ENCODE measurements at regions not wholly inside any gene's neighbourhood (a gene's known extent, or its start where the extent isn't known, plus 50 kb on each side); places are given as distances from the start of the nearest gene placed in this dataset.

GRCh38 chr1:204814166-204814884, 56.3 kb upstream of the NFASC start:
- no peak for TF ChIP-seq CTCF (IDR thresholded peaks at IDR 0.05; ENCODE audit: insufficient read depth, low read length)
- DNase-seq (ENCODE audit: low read depth) = no peak

GRCh38 chr1:204817341-204817740, 53.3 kb upstream of the NFASC start:
- no peak overlapping the region for H3K4me3 ChIP-seq (ENCODE audit: low read depth, low read length)

More at GRCh38 chr1:204814166-204814884, 56.3 kb upstream of the NFASC start:
- H3K4me3 ChIP-seq (ENCODE audit: low read depth, low read length) = no peak overlapping the region

GRCh38 chr1:204818998-204819397, 51.7 kb upstream of the NFASC start:
- DNase-seq (ENCODE audit: low read depth) = no peak
- no peak for TF ChIP-seq CTCF (IDR thresholded peaks at IDR 0.05; ENCODE audit: insufficient read depth, low read length)
- H3K4me3 ChIP-seq (ENCODE audit: low read depth, low read length) = no peak overlapping the region

More at GRCh38 chr1:204817341-204817740, 53.3 kb upstream of the NFASC start:
- no peak for DNase-seq (ENCODE audit: low read depth)
- TF ChIP-seq CTCF (IDR thresholded peaks at IDR 0.05; ENCODE audit: insufficient read depth, low read length) = no peak

- no peak for TF ChIP-seq CTCF (IDR thresholded peaks at IDR 0.05; ENCODE audit: insufficient read depth, low read length)
- DNase-seq (ENCODE audit: low read depth) = no peak
These were observed 51.2 kb upstream of the NFASC start for GRCh38 chr1:204819495-204819894.

More at GRCh38 chr1:204819495-204819894, 51.2 kb upstream of the NFASC start:
- H3K4me3 ChIP-seq (ENCODE audit: low read depth, low read length) = no peak overlapping the region
